ENCODE measurements at regions not wholly inside any gene's neighbourhood (a gene's known extent, or its start where the extent isn't known, plus 50 kb on each side); places are given as distances from the start of the nearest gene placed in this dataset.

GRCh38 chr10:130393342-130393741 lies 257.2 kb downstream of the GLRX3 start:
- Mint-ChIP-seq H3K27ac (no peak overlapping the region), H3K9me3 (peaks cover 7% of the 10 kb centered on the region), H3K4me3 (no peak overlapping the region), H3K4me1 (no peaks in the 10 kb centered on the region), H3K36me3 (peaks cover 2% of the 10 kb centered on the region), H3K27me3 (peaks cover 5% of the 10 kb centered on the region)

DNA sequence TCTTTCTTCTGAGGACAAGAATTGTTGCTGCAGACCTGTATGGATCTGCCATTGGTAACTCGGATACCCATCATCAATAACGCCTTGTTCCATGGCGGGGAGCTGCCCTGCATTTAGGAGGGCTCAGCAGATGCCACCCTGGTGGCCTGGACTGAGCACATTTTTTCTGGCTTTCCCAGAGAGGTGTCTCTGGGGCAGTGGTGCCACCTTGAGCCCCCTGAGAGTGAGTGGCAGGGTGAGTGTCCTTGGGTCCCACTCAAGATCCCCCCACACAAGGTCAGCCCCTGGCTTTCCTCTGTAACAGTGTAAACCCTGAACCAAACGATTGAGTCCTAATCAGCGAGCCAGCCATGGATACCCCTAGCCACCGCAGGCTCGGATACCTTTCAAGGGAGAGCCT lies 258.6 kb downstream of the GLRX3 start:
- no peak overlapping the region for H3K4me3 Mint-ChIP-seq
- peaks cover 11% of the 10 kb centered on the region for H3K9me3 Mint-ChIP-seq
- peaks cover 4% of the 10 kb centered on the region for H3K27me3 Mint-ChIP-seq
- H3K36me3 Mint-ChIP-seq: peaks cover 2% of the 10 kb centered on the region
- no peaks in the 10 kb centered on the region for H3K4me1 Mint-ChIP-seq
- no peak overlapping the region for H3K27ac Mint-ChIP-seq

DNA sequence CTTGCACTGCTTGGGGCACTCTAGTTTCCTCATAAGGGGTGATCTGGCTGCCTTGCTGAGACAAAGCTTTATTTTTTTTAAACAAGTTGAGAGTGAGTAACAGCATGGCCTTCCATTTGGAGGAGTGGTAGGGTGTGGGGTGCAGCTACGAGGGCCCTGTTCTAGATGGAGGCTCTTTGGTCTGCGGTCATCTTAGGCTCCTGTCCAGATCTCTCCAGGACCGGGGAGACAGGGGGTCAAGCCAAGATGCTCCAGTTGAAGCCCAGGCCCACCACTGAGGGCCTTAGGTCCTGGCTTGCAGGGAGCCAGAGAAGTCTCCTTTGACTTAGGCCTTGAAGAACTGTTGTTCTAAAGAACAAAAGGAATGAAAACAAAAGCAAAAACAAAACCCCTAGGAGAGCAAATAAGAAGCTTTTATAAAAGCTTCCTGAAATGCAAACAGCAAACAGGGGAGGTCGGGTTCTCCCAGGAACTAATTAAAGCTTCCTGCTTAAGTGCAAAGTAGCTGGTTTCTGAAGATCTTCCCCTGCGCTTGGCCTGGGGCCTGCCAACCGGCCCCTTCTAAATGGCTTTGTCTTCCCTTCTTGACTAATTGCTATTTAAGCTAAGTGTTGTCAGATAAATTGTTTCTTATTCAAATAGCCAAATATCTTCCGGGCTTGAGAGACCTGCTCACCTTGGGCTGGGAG lies 259.2 kb downstream of the GLRX3 start:
- Mint-ChIP-seq H3K4me3 (no peak overlapping the region), H3K36me3 (peaks cover 2% of the 10 kb centered on the region), H3K27ac (no peak overlapping the region), H3K27me3 (peaks cover 3% of the 10 kb centered on the region), H3K4me1 (no peaks in the 10 kb centered on the region), H3K9me3 (peaks cover 11% of the 10 kb centered on the region)

DNA sequence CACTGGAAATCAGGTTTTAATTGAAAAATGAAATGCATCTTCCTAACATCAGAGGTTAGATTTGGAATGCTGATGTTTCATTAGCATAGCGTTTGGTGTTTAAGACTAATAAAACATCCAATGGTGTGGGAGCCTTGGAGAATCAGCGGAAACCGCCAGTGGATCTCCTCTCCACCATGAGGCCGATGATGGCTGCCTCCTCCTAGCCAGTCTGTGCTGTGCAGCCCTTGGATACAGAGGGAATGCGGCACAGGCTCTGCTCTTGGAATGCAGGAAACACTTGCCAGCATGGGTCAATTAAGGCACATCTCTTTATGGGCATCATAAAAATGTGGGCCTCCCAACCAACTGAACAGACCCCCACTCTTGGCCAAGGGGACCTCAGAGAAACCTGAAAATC lies 259.9 kb downstream of the GLRX3 start:
- Mint-ChIP-seq H3K27me3 (peaks cover 1% of the 10 kb centered on the region), H3K4me1 (no peaks in the 10 kb centered on the region), H3K9me3 (peaks cover 11% of the 10 kb centered on the region)

DNA sequence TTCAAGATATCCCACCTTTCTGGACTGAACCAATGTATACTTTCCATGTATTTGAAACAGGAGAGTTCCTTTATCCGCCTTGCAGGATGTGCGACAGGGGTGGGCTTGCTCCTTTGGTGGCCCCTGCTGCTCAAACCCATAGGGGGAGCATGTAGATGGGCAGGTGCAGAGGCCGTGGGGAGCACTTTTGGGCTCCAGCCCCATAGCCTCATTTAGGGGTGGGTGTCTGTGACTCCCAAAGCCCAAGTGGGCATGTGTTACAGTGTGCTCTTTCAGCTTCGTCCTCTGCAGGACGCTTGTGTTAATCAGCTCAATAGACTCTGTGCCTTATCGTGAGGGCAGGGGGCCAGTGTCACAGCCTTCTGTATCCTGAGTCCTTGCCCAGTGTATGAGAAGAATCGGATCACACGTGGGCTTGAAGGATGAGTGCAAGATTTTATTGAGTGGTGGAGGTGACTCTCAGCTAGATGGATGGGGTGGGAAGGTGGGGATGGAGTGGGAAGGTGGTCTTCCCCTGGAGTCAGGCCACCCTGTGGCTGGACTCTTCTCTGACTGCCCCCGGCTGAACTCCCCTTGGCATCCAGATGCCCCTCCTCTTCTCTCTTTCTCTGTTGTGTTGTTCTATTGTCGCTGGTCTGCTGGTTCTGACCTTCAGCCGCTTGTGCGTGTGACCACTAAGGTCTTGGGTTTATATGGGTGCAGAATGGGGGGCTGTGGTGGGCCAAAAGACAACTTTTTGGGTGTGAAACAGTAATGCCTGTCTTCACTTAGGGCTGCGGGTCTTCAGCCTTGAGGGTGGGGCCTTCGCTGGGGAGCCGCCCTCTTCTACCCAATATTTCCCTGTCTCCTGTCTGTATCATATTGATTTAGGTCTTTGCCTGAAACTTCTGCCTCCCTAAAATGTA lies 262.2 kb downstream of the GLRX3 start:
- no peak overlapping the region for H3K27ac Mint-ChIP-seq
- H3K27me3 Mint-ChIP-seq: no peaks in the 10 kb centered on the region
- no peaks in the 10 kb centered on the region for H3K4me1 Mint-ChIP-seq
- peaks cover 2% of the 10 kb centered on the region for H3K36me3 Mint-ChIP-seq
- H3K4me3 Mint-ChIP-seq: no peak overlapping the region
- H3K9me3 Mint-ChIP-seq: peaks cover 11% of the 10 kb centered on the region

More for the DNA sequence above, 259.9 kb downstream of the GLRX3 start:
- Mint-ChIP-seq H3K4me3 (no peak overlapping the region), H3K36me3 (peaks cover 2% of the 10 kb centered on the region), H3K27ac (no peak overlapping the region)

DNA sequence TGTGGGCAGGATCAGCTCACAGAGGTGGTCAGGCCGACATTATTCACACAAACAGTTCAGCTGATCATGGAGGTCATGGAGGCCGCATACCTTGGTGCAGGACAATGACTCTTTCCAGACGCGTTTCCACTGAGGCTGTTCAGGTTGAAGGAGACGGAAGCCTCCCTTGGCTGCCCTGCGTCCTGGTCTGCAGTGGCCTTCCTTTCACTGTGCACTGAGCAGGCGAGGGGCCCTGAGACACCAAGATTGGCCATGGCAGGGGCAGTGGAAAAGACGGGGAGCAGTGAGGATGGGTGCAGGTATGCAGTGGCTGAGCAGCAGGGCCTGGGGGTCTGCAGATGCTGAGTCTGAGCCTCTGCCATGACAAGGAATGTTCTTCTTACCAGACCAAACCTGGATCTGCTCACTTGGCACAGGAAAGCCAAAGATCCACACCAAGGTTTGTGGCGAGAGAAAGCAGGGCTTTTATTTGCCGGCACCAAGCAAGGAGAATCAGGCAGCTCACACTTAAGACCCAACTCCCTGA lies 263.3 kb downstream of the GLRX3 start:
- H3K4me3 Mint-ChIP-seq: no peak overlapping the region
- H3K4me1 Mint-ChIP-seq: no peaks in the 10 kb centered on the region
- peaks cover 2% of the 10 kb centered on the region for H3K36me3 Mint-ChIP-seq
- H3K27me3 Mint-ChIP-seq: no peaks in the 10 kb centered on the region
- H3K9me3 Mint-ChIP-seq: peaks cover 11% of the 10 kb centered on the region
- no peak overlapping the region for H3K27ac Mint-ChIP-seq

- Mint-ChIP-seq H3K27ac (no peak overlapping the region), H3K9me3 (peaks cover 8% of the 10 kb centered on the region), H3K4me3 (no peak overlapping the region), H3K36me3 (no peaks in the 10 kb centered on the region), H3K27me3 (no peaks in the 10 kb centered on the region), H3K4me1 (no peaks in the 10 kb centered on the region)
Measured at GRCh38 chr10:130400890-130401289, 264.7 kb downstream of the GLRX3 start.

- H3K36me3 Mint-ChIP-seq: no peaks in the 10 kb centered on the region
- H3K9me3 Mint-ChIP-seq: peaks cover 7% of the 10 kb centered on the region
- no peak overlapping the region for H3K27ac Mint-ChIP-seq
- H3K4me1 Mint-ChIP-seq: no peaks in the 10 kb centered on the region
- H3K4me3 Mint-ChIP-seq: no peak overlapping the region
- no peaks in the 10 kb centered on the region for H3K27me3 Mint-ChIP-seq
Measured at GRCh38 chr10:130401860-130402765, 265.9 kb downstream of the GLRX3 start.

- H3K9me3 Mint-ChIP-seq: peaks cover 4% of the 10 kb centered on the region
- no peaks in the 10 kb centered on the region for H3K4me1 Mint-ChIP-seq
- H3K4me3 Mint-ChIP-seq: no peak overlapping the region
- no peak overlapping the region for H3K27ac Mint-ChIP-seq
- no peaks in the 10 kb centered on the region for H3K27me3 Mint-ChIP-seq
- no peaks in the 10 kb centered on the region for H3K36me3 Mint-ChIP-seq
Measured at GRCh38 chr10:130403153-130404075, 267.2 kb downstream of the GLRX3 start.

DNA sequence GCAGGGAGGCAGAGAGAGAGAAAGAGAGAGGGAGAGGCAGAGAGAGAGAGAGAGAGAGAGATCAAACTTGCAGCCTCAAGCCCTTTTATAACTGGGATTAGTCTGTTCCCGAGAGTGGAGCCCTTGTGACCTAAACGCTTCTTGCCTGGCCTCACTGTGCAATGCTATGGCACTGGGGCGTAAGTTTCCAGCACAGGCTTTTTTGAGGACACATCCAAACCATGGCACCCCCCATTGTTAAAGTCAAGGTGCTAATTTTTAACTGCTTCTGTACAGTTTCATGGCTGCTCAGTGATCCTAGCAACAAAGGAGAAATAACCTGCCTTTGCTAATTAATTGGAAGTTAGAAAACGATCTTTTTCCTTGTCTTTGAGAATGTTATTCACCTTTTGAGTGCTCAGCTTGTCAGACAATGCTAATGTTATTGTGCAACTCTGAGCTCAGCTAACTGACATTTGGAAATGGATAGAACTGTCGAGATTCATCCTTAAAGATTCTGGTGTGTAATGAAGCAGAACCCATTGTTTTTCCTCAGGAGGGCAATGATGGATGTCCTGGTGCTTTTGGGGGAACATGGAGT lies 268.4 kb downstream of the GLRX3 start:
- H3K27ac Mint-ChIP-seq: no peak overlapping the region
- no peaks in the 10 kb centered on the region for H3K36me3 Mint-ChIP-seq
- no peaks in the 10 kb centered on the region for H3K4me1 Mint-ChIP-seq
- H3K4me3 Mint-ChIP-seq: no peak overlapping the region
- no peaks in the 10 kb centered on the region for H3K27me3 Mint-ChIP-seq
- no peaks in the 10 kb centered on the region for H3K9me3 Mint-ChIP-seq

- H3K27me3 Mint-ChIP-seq: no peaks in the 10 kb centered on the region
- no peaks in the 10 kb centered on the region for H3K9me3 Mint-ChIP-seq
- H3K27ac Mint-ChIP-seq: no peak overlapping the region
- H3K4me3 Mint-ChIP-seq: no peak overlapping the region
- no peaks in the 10 kb centered on the region for H3K36me3 Mint-ChIP-seq
- H3K4me1 Mint-ChIP-seq: no peaks in the 10 kb centered on the region
Measured at GRCh38 chr10:130407052-130407451, 270.9 kb downstream of the GLRX3 start.

GRCh38 chr10:130409331-130409730 lies 273.1 kb downstream of the GLRX3 start:
- Mint-ChIP-seq H3K36me3 (no peaks in the 10 kb centered on the region), H3K27ac (no peak overlapping the region), H3K9me3 (no peaks in the 10 kb centered on the region), H3K4me3 (no peak overlapping the region), H3K27me3 (no peaks in the 10 kb centered on the region), H3K4me1 (no peaks in the 10 kb centered on the region)

DNA sequence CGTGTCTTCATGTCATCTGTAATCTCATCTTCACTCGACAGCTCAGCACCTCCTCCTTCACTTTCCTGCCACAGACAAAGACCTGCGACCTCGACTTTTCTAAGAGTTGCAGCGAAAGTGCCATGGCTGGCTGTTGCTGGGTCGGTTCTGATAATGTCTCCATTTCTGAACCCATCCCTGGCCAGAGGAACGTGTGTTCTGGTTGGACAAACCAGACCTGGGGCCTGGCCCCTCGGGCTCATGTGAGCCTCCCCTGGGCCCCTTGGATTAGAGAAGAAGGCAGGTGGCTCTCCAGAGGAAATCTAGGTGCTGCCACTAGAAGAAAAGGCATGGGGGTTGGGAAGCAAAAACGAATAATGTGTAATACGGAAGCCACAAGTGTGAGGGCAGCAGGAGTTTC lies 273.7 kb downstream of the GLRX3 start:
- no peak overlapping the region for H3K4me3 Mint-ChIP-seq

GRCh38 chr10:130411496-130412085 lies 275.4 kb downstream of the GLRX3 start:
- Mint-ChIP-seq H3K27me3 (peaks cover 5% of the 10 kb centered on the region), H3K4me3 (no peak overlapping the region), H3K9me3 (no peaks in the 10 kb centered on the region), H3K4me1 (no peaks in the 10 kb centered on the region), H3K27ac (no peak overlapping the region), H3K36me3 (no peaks in the 10 kb centered on the region)

More for the DNA sequence above, 273.7 kb downstream of the GLRX3 start:
- Mint-ChIP-seq H3K27ac (no peak overlapping the region), H3K36me3 (no peaks in the 10 kb centered on the region), H3K4me1 (no peaks in the 10 kb centered on the region), H3K27me3 (no peaks in the 10 kb centered on the region), H3K9me3 (no peaks in the 10 kb centered on the region)

Data from activated naive CD4-positive, alpha-beta T cell treated with anti-CD3 and anti-CD28 coated beads, Interleukin-2, amount 50 U/mL, for 24 hours (primary cell).